A673 (cell line): ENCODE measurements at regions not wholly inside any gene's neighbourhood (a gene's known extent, or its start where the extent isn't known, plus 50 kb on each side); places are given as distances from the start of the nearest gene placed in this dataset.
"Not testable (repeated sequence)": the region's sequence is repeated elsewhere in the genome, so short reads cannot be mapped to it uniquely, and the experiment has no call there.

ENCODE experiments used
- BruUV-seq: library from RNA; stranded (reverse); fragments of 400-500 nt; replicated peaks from 2 replicates; lab custom pipeline; 2021; lab: Mats Ljungman, UMichigan
- CTCF ChIA-PET: fragments of 300-600 bp; sonication (Branson Sonifier 250); formaldehyde crosslinking; loops from one replicate; lab custom pipeline; 2022; ENCODE audit warnings: antibody characterized with exemption; lab: Charles Lee
- POLR2A ChIA-PET: fragments of 300-600 bp; sonication (Branson Sonifier 250); formaldehyde crosslinking; loops from one replicate; lab custom pipeline; 2022; ENCODE audit warnings: antibody characterized with exemption; ENCODE audit not compliant: low non-redundant PET; lab: Charles Lee
- DNase-seq: peaks from one replicate; pipeline ENCODE4 v3.0.0-alpha.2; 2015; ENCODE audit warnings: low spot score
- H3K27ac ChIP-seq: fragments of 200-600 bp; sonication (generic); 2 replicates; pipeline ENCODE4 v1.5.1; 2016; ENCODE audit warnings: mixed run types, low read depth, mild to moderate bottlenecking, mixed read lengths, antibody characterized with exemption, low read length; ENCODE audit not compliant: poor library complexity, severe bottlenecking
- H3K27me3 ChIP-seq: fragments of 200-600 bp; sonication (generic); replicated peaks from 2 replicates; pipeline ENCODE4 v1.6.1; 2017; ENCODE audit warnings: mixed run types, low read depth, mild to moderate bottlenecking, mixed read lengths, antibody characterized with exemption, low read length; ENCODE audit not compliant: insufficient read depth, poor library complexity
- H3K36me3 ChIP-seq: fragments of 200-600 bp; sonication (generic); 2 replicates; pipeline ENCODE4 v1.6.1; 2016; ENCODE audit warnings: mixed run types, mild to moderate bottlenecking, mixed read lengths, antibody characterized with exemption, low read length; ENCODE audit not compliant: insufficient read depth, poor library complexity, severe bottlenecking
- H3K4me1 ChIP-seq: fragments of 200-600 bp; sonication (generic); 2 replicates; pipeline ENCODE4 v1.6.1; 2017; ENCODE audit warnings: mixed run types, mild to moderate bottlenecking, mixed read lengths, antibody characterized with exemption, low read length; ENCODE audit not compliant: insufficient read depth, poor library complexity, severe bottlenecking
- H3K4me3 ChIP-seq: fragments of 200-600 bp; sonication (generic); 2 replicates; pipeline ENCODE4 v1.5.1; 2016; ENCODE audit warnings: low read depth, mixed run types, mild to moderate bottlenecking, mixed read lengths, low read length; ENCODE audit not compliant: poor library complexity, severe bottlenecking
- H3K9me3 ChIP-seq: fragments of 200-600 bp; sonication (generic); 2 replicates; pipeline ENCODE4 v1.6.1; 2016; ENCODE audit warnings: mixed run types, low read depth, mild to moderate bottlenecking, mixed read lengths, antibody characterized with exemption, low read length; ENCODE audit not compliant: poor library complexity, severe bottlenecking
- intact Hi-C: fragments of 100-400 bp; cut with micrococcal nuclease; formaldehyde crosslinking; loops from one replicate; pipeline ENCODE4 v1.10.0; 2022; ENCODE audit not compliant: unreplicated experiment

DNA sequence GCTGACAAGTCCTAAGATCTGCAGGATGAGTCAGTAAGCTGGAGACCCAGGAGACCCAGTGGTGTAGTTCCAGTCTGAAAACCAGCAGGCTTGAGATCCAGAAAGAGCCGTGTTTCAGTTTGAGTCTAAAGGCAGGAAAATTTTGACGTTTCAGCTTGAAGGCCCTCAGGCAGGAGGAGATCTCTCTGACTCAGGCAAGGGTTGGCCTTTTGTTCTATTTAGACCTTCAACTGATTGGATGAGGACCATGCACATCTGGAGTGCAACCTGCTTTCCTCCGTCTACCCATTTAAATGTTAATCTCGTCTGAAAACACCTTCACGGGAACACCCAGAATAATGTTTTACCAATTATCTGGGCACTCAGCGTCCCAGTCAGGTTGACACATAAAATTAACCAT is 69.5 kb downstream of the NPIPA7 start:
- H3K4me1 ChIP-seq, POLR2A ChIA-PET, DNase-seq, H3K4me3 ChIP-seq, intact Hi-C loops, CTCF ChIA-PET, H3K36me3 ChIP-seq, BruUV-seq, H3K27ac ChIP-seq, H3K9me3 ChIP-seq, H3K27me3 ChIP-seq: not testable (repeated sequence)

GRCh38 chr16:16449712-16450237 is 70.8 kb downstream of the NPIPA7 start:
- H3K4me1 ChIP-seq, H3K27ac ChIP-seq, POLR2A ChIA-PET, H3K27me3 ChIP-seq, BruUV-seq, H3K36me3 ChIP-seq, intact Hi-C loops, CTCF ChIA-PET, H3K9me3 ChIP-seq, H3K4me3 ChIP-seq, DNase-seq: not testable (repeated sequence)

DNA sequence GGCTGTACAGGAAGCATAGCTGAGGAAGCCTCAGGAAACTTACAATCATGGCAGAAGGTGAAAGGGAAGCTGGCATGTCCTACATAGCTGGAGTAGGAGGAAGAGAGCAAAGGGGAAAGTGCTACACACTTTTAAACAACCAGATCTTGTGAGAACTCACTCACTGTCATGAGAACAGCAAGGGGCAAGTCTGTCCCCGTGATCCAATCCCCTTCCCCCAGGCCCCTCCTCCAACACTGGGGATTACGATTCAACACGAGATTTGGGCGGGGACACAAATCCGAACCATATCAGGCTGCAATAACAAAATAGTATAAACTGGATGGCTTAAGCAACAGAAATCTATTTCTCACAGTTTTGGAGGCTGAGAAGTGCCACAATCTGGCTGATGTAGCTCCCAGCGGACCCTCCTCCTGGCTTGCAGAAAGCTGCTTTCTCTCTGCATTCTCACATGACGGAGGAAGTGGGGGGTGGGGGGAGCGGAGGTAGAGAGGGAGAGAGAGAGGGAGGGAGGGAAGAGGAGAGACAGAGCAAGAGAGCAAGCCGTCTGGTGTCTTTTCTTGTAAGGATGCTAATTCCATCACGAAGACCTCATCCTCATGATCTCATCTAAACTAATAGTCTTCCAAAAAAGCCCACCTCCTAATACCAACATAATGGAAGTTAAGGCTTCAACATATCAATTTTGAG is 72.9 kb downstream of the NPIPA7 start:
- BruUV-seq, POLR2A ChIA-PET, H3K27me3 ChIP-seq: not testable (repeated sequence)

DNA sequence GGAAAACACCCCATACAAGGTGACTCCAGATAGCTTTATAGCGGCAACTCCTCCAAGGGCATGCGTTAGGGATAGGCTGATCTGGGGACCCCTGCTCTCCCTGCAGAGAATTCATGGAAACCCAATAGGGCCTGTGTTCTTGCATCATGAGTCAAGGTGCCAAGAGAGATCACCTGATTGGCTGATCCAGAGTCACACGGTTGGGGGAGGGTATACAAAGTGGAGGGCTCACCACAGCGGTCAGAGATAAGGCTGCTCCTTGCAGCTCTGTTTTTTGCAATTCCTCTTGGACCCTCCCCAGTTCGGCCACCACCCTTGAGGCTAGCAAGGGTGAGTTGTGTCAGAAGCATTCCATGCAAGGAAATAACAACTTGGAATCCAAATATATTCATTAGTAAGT is 79.6 kb downstream of the NPIPA7 start:
- BruUV-seq, intact Hi-C loops, CTCF ChIA-PET, POLR2A ChIA-PET, H3K9me3 ChIP-seq, H3K4me3 ChIP-seq, H3K36me3 ChIP-seq, H3K4me1 ChIP-seq, H3K27me3 ChIP-seq, DNase-seq, H3K27ac ChIP-seq: not testable (repeated sequence)

More for the DNA sequence above, 72.9 kb downstream of the NPIPA7 start:
- H3K4me3 ChIP-seq, H3K27ac ChIP-seq, H3K4me1 ChIP-seq, intact Hi-C loops, DNase-seq, H3K9me3 ChIP-seq, H3K36me3 ChIP-seq, CTCF ChIA-PET: not testable (repeated sequence)

GRCh38 chr16:16463792-16464191 is 84.9 kb downstream of the NPIPA7 start:
- H3K27ac ChIP-seq, H3K27me3 ChIP-seq, BruUV-seq, DNase-seq, POLR2A ChIA-PET, H3K4me1 ChIP-seq, H3K4me3 ChIP-seq, intact Hi-C loops, H3K36me3 ChIP-seq, CTCF ChIA-PET, H3K9me3 ChIP-seq: not testable (repeated sequence)

GRCh38 chr16:16488919-16489318 is 110.0 kb downstream of the NPIPA7 start:
- H3K36me3 ChIP-seq, BruUV-seq, H3K27ac ChIP-seq, POLR2A ChIA-PET, H3K27me3 ChIP-seq, DNase-seq, CTCF ChIA-PET, H3K4me1 ChIP-seq, H3K4me3 ChIP-seq, H3K9me3 ChIP-seq, intact Hi-C loops: not testable (repeated sequence)

GRCh38 chr16:16489466-16489865 is 110.5 kb downstream of the NPIPA7 start:
- H3K36me3 ChIP-seq, H3K4me3 ChIP-seq, CTCF ChIA-PET, DNase-seq, POLR2A ChIA-PET, H3K9me3 ChIP-seq, H3K4me1 ChIP-seq, H3K27ac ChIP-seq, BruUV-seq, H3K27me3 ChIP-seq, intact Hi-C loops: not testable (repeated sequence)
